ENCODE measurements at regions not wholly inside any gene's neighbourhood (a gene's known extent, or its start where the extent isn't known, plus 50 kb on each side); places are given as distances from the start of the nearest gene placed in this dataset.

DNA sequence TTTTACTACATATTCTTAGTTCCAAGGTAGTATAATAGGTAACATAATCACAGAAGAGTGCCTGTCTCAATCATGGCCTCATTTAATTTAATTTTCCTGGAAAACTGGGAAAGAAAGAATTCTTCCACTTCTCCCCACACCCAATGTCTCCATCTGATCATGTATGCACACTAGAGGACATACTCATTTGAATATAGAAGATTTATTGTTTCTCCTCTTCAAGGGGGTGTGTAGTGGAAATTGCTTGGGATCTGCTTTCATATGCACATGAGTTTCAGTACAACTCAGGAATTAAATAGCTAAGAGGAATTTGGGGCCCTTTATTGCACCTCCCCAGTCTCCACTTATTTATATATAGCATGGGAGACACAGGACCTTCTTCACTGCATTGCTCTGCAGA, 285.1 kb downstream of the SH3GL2 start:
- Histone ChIP-seq H3K27ac (ENCODE audit: insufficient read depth, low read depth, low read length) (no peak overlapping the region), H3K4me1 (ENCODE audit: control insufficient read depth, extremely low read depth, insufficient read depth, low read length) (no peaks in the 10 kb centered on the region), H3K9me1 (replicated peaks; ENCODE audit: control insufficient read depth, extremely low read depth, insufficient read depth, low read length) (no peaks in the 10 kb centered on the region), H3K4me2 (ENCODE audit: insufficient read depth, low read length) (no peak overlapping the region), H2AFZ (ENCODE audit: low read depth, low read length) (no peak overlapping the region), H3K27me3 (ENCODE audit: control insufficient read depth in 2 of 2, insufficient read depth in 2 of 2, low read length in 2 of 2) (no peaks in the 10 kb centered on the region), H3K9me3 (replicated peaks; ENCODE audit: control insufficient read depth, insufficient read depth, low read length) (no peaks in the 10 kb centered on the region), H3K9ac (replicated peaks; ENCODE audit: extremely low read depth, insufficient read depth, low read length) (no peak overlapping the region), H4K20me1 (replicated peaks; ENCODE audit: control insufficient read depth, extremely low read depth, insufficient read depth, low read length) (no peaks in the 10 kb centered on the region), H3K79me2 (ENCODE audit: control insufficient read depth, insufficient read depth, low read length) (no peaks in the 10 kb centered on the region), H3K4me3 (replicated peaks in 1 of 3; ENCODE audit: insufficient read depth in 1 of 3, low read depth in 1 of 3, low read length in 3 of 3) (no peak overlapping the region), H3K36me3 (ENCODE audit: control insufficient read depth in 2 of 2, extremely low read depth in 1 of 2, insufficient read depth in 2 of 2, low read length in 2 of 2) (no peaks in the 10 kb centered on the region)
- DNase-seq (ENCODE audit: low read depth, low spot score), result no peak
- no peak for FAIRE-seq
- CTCF ChIA-PET, result no interaction called here
- dilution Hi-C loops (cut with MboI; ENCODE audit: extremely low pct_ligation_motif_present, low sequenced_read_pairs) (no loop called here), intact Hi-C loops (cut with micrococcal nuclease) (no loop called here)
- POLR2A ChIA-PET, result no interaction called here
- BruUV-seq (replicated peaks), result no TSS peak
- no peak for TF ChIP-seq EZH2 (IDR thresholded peaks at IDR 0.05; ENCODE audit: borderline replicate concordance, low read depth, low read length, severe bottlenecking)
- TF ChIP-seq JUN (IDR thresholded peaks at IDR 0.05; ENCODE audit: borderline replicate concordance, insufficient read depth, insufficient read length, low read depth), result no peak
- TF ChIP-seq FOS (IDR thresholded peaks at IDR 0.05; ENCODE audit: borderline replicate concordance, insufficient read depth, low read length), result no peak

DNA sequence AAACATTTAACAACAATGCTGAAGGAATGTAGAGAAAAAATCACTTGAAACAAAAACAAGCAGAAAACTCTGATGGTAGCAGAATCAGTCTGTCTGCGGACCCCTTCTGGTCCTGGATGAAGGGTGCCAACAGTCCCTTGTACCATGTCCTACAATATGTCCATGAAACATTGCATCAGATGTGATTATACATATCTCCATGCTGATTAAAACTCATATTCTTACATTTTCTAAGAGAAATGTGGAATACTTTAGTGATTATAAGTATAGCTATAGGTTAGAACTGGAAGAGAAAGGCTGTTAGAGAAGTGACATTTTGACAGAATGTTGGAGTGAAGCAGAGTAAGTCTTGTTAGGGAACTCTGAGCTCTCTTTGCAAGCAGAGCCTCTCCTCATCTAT, 286.1 kb downstream of the SH3GL2 start:
- Histone ChIP-seq H3K27ac (ENCODE audit: insufficient read depth, low read depth, low read length) (no peak overlapping the region), H3K9ac (replicated peaks; ENCODE audit: extremely low read depth, insufficient read depth, low read length) (no peak overlapping the region), H3K79me2 (ENCODE audit: control insufficient read depth, insufficient read depth, low read length) (no peaks in the 10 kb centered on the region), H4K20me1 (replicated peaks; ENCODE audit: control insufficient read depth, extremely low read depth, insufficient read depth, low read length) (no peaks in the 10 kb centered on the region), H3K4me1 (ENCODE audit: control insufficient read depth, extremely low read depth, insufficient read depth, low read length) (no peaks in the 10 kb centered on the region), H3K36me3 (ENCODE audit: control insufficient read depth in 2 of 2, extremely low read depth in 1 of 2, insufficient read depth in 2 of 2, low read length in 2 of 2) (no peaks in the 10 kb centered on the region), H3K27me3 (ENCODE audit: control insufficient read depth in 2 of 2, insufficient read depth in 2 of 2, low read length in 2 of 2) (no peaks in the 10 kb centered on the region), H2AFZ (ENCODE audit: low read depth, low read length) (no peak overlapping the region), H3K4me2 (ENCODE audit: insufficient read depth, low read length) (no peak overlapping the region), H3K4me3 (replicated peaks in 1 of 3; ENCODE audit: insufficient read depth in 1 of 3, low read depth in 1 of 3, low read length in 3 of 3) (no peak overlapping the region), H3K9me3 (replicated peaks; ENCODE audit: control insufficient read depth, insufficient read depth, low read length) (no peaks in the 10 kb centered on the region), H3K9me1 (replicated peaks; ENCODE audit: control insufficient read depth, extremely low read depth, insufficient read depth, low read length) (no peaks in the 10 kb centered on the region)
- intact Hi-C loops (cut with micrococcal nuclease) (no loop called here), dilution Hi-C loops (cut with MboI; ENCODE audit: extremely low pct_ligation_motif_present, low sequenced_read_pairs) (no loop called here)
- no TSS peak for BruUV-seq (replicated peaks)
- ChIA-PET POLR2A (no interaction called here), CTCF (no interaction called here)
- TF ChIP-seq MYC (IDR thresholded peaks at IDR 0.05; ENCODE audit: low read depth, low read length) (no peak), POLR2AphosphoS5 (IDR thresholded peaks at IDR 0.05; ENCODE audit: insufficient read depth, low read depth, low read length) (no peak), POLR2A (IDR thresholded peaks at IDR 0.05; ENCODE audit: low read depth, low read length) (no peak)
- TF ChIP-seq, protein P1, sequence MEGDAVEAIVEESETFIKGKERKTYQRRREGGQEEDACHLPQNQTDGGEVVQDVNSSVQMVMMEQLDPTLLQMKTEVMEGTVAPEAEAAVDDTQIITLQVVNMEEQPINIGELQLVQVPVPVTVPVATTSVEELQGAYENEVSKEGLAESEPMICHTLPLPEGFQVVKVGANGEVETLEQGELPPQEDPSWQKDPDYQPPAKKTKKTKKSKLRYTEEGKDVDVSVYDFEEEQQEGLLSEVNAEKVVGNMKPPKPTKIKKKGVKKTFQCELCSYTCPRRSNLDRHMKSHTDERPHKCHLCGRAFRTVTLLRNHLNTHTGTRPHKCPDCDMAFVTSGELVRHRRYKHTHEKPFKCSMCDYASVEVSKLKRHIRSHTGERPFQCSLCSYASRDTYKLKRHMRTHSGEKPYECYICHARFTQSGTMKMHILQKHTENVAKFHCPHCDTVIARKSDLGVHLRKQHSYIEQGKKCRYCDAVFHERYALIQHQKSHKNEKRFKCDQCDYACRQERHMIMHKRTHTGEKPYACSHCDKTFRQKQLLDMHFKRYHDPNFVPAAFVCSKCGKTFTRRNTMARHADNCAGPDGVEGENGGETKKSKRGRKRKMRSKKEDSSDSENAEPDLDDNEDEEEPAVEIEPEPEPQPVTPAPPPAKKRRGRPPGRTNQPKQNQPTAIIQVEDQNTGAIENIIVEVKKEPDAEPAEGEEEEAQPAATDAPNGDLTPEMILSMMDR (IDR thresholded peaks at IDR 0.05; ENCODE audit: extremely low read depth in 1 of 2, insufficient read depth in 1 of 2, low read depth in 1 of 2, low read length in 2 of 2), result no peak
- no peak for FAIRE-seq
- no peak for DNase-seq (ENCODE audit: low read depth, low spot score)
